Heart left ventricle (tissue), 13 donors: ENCODE measurements at regions not wholly inside any gene's neighbourhood (a gene's known extent, or its start where the extent isn't known, plus 50 kb on each side); places are given as distances from the start of the nearest gene placed in this dataset.
"Not testable (repeated sequence)": the region's sequence is repeated elsewhere in the genome, so short reads cannot be mapped to it uniquely, and the experiment has no call there.

Source experiments
- CTCF ChIP-seq, 12 donors: fragments of 200-600 bp; sonication (generic) in 4 of 12; IDR thresholded peaks; one replicate each; pipeline versions ENCODE4 v1.5.0 to v1.8.0; 2018 to 2022; ENCODE audit warnings: antibody characterized with exemption in 12 of 12, mild to moderate bottlenecking in 5 of 12
- POLR2A ChIP-seq, 2 donors: fragments of 450-650 bp; IDR thresholded peaks; one replicate each; pipeline ENCODE4 v1.6.1; 2017; ENCODE audit warnings: antibody characterized with exemption in 2 of 2, mild to moderate bottlenecking in 2 of 2, moderate library complexity in 2 of 2
- donor health status: ischemic (EF 13 %, LVEDD 7.1; RV severe dilation, severe dysfunction).
- donor health status: DM: no; HTN: yes; CAD: no.
- donor health status: DM: no; HTN: no; CAD: no.
- donor health status: ischemic (EF 25% LVEDD 6.9; RV normal size, moderate dysfunction).
- donor health status: ischemic (EF 25% LVEDD 5.7; RV mildly dilated, moderate dysfunction).
- donor health status: ischemic (EF 35%, LVEDD 5.7; RV mildly dilated, moderate dysfunction).
- donor health status: nonischemic (EF 11% LVEDD 7.7; RV severe dilation, severe dysfunction).
- donor health status: DM: yes; HTN: yes; CAD: no.
- donor health status: PGD.
- donor health status: ischemic (EF 29% LVEDD 5.4; RV normal size, mild dysfunction).
- donor health status: nonischemic (EF 23%, LVEDD 6.1; RV moderate dilation, normal function).

- not testable (repeated sequence) for TF ChIP-seq CTCF, POLR2A (IDR thresholded peaks at IDR 0.05)
These were observed 69.1 kb downstream of the NPIPB11 start for GRCh38 chr16:29337385-29337901.
